ENCODE measurements at regions not wholly inside any gene's neighbourhood (a gene's known extent, or its start where the extent isn't known, plus 50 kb on each side); places are given as distances from the start of the nearest gene placed in this dataset.

DNA sequence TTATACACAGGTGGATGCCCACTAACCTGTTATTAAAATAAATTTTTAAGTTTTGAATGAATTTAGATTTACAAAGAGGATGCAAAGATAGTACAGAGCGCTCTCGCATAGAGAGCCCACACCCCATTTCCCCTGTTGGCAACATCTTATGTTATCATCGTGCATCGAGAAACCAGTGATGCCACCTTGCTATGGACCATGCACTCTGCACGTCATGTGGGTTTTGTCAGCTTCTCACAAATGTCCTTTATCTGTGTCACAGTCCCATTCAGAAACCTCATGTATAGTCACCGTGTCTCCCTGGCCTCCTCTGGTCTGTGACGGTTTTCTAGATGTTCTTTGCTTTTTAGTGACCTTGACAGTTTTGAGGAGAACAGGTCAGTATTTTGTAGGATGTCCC lies 60.0 kb downstream of the ING1 start:
- DNase-seq (ENCODE audit: low spot score), result no peak

DNA sequence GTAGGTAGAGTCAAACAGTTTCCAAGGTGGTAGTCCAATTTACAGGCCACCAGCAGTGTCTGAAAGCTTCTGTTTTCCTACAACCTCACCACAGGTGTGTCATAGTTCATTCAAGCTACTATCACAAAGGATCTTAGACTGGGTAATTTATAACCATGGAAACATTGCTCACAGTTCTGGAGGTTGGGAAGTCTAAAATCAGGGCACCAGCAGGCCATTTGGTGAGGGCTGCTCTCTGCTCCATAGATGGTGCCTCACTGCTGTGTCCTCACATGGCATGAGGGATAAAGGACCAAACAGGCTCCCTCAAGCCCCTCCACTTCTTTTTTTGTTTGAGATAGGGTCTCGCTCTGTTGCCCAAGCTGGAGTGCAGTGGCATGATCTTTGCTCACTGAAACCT lies 60.6 kb downstream of the ING1 start:
- DNase-seq (ENCODE audit: low spot score), result no peak

DNA sequence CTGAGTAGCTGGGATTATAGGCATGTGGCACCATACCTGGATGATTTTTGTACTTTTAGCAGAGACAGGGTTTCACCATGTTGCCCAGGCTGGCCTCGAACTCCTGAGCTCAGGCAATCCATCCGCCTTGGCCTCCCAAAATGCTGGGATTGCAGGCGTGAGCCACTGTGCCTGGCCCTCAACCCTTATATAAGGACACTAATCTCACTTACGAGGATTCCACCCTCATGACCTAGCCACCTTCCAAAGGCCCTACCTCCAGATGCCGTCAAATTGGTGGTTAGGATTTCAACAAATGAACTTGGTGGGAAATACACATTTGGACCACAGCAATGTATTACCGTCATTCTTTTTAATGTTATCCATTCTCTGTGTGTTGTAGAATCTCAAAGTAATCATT lies 61.0 kb downstream of the ING1 start:
- no peak for DNase-seq (ENCODE audit: low spot score)

DNA sequence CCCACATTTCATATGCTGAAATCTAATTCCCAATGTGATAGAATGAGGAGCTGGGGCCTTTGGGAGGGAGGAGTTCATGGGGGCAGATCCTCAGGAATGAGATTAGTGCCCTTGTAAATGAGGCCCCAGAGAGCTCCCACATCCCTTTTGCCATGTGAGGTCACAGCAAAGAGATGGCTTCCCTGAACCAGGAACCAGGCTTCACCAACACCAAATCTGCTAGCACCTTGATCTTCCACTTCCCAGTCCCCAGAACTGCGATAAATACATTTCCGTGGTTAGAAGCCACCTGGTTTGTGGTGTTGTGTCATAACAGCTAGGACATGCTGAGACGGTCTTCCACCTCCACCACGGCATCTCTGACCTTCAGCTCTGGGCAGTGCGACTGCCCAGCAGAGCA lies 62.1 kb downstream of the ING1 start:
- DNase-seq (ENCODE audit: low spot score), result no peak

DNA sequence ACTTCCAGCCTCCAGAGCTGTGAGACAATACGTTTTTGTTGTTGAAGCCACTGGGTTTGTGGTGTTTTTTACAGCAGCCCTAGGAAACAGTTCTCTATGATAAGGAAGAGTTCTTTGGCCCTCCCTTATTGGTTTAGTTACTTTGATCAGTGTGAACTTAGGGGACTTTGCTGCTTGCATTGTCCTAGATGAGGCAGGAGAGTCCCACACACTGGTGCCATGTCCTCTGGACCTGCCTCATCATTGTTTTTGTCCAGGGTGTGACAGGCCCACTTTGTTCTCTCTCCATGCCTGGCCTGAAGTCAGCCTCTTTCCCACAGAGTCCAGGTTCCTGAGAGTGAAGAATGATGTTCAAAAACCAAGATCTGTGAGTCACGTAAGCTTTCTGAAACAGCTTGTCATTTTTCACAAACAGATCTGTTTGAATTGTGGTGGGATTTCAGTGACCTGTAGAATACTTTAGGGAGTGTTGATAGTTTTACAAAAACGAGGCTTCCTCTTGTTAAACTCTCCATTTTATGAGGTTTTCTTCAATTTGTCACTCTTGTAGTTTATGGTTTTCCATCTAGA lies 63.8 kb downstream of the ING1 start:
- DNase-seq (ENCODE audit: low spot score), result no peak

DNA sequence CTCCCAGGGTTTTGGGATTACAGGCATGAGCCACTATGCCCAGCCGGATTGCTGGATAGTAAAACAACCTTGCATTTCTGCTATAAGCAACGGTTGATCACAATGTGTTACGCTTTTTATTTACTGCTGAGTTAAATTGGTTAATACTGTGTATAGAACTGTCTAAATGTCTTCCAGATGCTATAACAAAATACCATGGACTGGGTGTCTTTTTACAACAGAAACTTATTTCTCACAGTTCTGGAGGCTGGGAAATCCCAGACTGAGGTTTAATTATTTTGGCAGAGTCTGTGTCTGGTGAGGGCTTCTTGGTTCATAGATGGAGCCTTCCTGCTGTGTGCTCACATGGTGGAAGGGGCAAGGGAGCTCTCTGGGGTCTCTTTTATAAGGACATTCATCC lies 65.5 kb downstream of the ING1 start:
- no peak for DNase-seq (ENCODE audit: low spot score)

DNA sequence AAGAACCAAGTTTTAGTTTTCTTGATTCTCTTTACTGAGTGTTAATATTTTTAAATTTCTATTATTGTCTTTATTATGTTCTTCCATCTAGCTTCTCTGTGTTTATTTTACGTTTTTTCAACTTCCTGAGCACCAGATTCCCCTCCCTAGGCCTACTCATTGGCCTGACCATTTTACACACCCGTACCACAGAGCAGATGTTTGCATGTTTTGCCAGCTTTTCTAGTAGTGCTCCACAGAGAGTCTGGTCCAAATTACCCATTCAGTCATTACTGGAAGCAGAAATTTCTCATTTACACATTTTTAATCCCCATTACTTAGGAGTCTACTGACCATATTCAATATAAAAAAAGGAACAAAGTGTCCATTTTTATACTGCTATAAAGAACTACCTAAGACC lies 66.9 kb downstream of the ING1 start:
- DNase-seq (ENCODE audit: low spot score), result no peak

DNA sequence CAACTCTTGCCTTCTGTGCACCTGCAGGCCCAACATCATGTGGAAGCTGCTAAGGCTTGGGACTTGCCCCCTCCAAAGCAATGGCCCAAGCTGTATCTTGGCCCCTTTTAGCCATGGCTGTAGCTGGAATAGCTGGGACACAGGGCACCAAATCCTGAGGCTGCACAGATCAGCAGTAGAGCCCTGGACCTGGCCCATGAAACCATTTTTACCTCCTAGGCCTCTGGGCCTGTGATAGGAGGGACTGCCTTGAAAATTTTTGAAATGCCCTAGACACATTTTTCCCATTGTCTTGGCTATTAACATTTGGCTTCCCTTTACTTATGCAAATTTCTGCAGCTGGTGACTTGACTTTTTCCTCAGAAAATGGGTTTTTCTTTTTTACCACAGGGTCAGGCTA lies 68.7 kb downstream of the ING1 start:
- no peak for DNase-seq (ENCODE audit: low spot score)

DNA sequence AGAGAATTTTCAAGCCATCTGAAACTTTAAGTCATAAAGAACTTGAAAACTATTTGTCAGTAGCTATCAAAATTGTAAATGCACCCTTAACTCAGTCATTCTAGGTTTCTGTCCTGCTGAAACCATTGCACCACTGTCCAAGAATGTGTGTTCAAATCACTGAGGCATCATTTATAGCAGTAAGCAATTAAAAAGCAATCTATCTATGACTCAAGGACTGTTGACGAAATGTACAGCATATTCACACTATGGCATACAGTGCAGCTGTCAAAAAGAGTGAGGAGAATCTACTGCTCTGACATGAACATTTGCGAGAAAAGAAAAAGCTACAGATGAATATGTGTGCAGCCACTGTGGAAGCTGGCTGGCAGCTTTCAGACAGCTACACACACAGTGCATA lies 71.2 kb downstream of the ING1 start:
- DNase-seq (ENCODE audit: low spot score), result no peak

DNA sequence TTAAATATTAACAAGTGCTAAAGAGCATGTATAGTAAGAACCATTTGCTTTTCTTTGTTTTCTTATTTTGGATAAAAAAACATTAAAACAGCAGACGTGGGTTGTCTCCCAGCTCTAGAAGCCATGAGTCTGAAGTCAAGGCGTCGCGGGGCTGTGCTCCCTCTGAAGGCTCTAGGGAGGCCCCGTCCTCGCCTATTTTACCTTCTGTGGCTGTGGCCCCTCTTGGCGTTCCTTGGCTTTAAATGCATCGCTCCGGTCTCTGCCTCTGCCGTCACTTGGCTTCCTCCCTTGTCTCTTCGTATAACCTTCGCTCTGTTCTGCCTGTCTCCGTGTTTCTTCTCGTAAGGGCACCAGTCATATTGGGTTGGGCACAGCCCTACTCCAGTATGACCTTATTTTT lies 75.3 kb downstream of the ING1 start:
- no peak for DNase-seq (ENCODE audit: low spot score)

DNA sequence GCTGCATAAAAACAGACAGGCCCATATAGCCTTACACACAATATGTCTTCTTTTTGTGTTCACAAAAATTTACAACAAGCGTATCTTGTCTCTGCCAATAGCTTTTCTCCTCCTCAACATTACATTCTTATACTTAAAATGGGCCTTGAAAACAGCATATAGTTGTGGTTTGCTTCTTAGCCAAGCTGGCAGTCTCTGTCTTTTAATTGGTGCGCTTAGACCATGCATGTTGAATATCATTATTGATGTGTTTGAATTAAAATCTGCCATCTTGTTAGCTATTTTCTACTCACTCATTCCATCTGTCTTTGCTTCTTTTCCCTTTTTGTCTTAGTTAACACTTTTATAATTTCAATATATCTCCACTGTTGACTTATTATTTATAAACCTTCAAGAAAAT lies 76.4 kb downstream of the ING1 start:
- DNase-seq (ENCODE audit: low spot score), result no peak

DNA sequence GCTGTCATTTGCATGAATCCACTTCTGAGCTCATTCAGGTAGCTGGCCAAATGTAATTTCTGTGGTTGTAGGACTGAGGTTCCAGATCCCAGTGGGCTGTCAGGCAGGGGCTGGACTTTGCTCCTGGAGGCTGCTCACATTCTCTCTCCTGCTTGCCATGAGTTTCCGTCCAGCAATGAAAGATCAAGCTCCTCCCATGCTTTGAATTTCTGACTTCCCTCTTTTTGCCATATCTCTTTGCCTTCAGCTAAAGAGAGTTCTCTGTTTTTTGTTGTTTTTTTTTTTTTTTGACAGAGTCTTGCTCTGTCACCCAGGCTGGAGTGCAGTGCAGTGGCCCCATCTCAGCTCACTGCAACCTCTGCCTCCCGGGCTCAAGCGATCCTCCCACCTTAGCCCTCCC lies 76.9 kb downstream of the ING1 start:
- no peak for DNase-seq (ENCODE audit: low spot score)

DNA sequence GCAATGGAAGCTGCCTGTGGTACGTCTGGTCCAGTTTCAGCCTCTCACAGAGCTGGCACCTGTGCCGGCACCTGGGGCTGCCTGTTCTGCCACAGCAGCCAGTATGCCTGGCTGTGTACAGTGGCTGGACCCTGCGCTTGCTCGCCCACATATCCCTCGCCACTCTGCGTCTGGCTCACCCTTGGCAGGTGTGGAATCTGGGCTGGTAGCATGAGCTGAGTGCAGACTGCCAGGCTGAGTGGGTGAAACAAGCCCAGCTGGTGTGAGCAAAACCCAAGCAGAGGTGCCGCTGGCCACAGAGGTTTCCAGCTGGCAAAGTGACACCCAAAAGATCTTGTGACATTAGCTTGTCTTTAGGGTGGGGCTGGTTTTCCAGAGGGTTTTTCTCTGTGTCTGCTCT lies 80.7 kb downstream of the ING1 start:
- DNase-seq (ENCODE audit: low spot score), result no peak

DNA sequence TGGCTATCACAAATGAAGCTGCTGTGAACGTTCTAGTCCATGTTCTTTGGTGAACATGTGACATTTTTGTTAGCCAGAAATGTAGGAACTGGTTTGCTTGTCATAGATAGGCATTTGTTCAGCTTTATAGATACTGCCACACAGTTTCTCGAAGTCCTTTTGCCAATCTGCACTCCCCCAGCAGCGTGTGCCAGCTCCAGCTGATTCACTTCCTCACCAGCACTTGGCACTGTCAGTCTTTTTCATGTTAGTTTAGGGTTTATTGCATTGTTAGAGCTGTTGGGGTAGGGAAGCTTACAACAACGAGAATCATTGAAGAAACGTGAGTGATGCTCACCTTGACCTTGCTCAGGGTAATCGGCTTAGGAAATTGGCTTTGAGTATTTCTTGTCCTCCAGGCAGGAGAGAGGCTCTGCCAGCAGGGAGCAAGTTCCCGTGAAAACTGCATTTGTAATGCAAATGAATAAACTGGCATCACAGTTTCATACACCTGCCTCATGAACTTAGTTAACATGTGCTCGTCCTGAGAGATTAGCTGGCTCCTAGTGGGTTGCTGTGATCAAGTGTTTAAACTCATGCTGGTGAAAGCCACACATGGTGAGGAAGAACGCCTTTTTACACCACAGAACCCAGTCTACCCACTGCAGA lies 83.9 kb downstream of the ING1 start:
- DNase-seq (ENCODE audit: low spot score), result no peak

DNA sequence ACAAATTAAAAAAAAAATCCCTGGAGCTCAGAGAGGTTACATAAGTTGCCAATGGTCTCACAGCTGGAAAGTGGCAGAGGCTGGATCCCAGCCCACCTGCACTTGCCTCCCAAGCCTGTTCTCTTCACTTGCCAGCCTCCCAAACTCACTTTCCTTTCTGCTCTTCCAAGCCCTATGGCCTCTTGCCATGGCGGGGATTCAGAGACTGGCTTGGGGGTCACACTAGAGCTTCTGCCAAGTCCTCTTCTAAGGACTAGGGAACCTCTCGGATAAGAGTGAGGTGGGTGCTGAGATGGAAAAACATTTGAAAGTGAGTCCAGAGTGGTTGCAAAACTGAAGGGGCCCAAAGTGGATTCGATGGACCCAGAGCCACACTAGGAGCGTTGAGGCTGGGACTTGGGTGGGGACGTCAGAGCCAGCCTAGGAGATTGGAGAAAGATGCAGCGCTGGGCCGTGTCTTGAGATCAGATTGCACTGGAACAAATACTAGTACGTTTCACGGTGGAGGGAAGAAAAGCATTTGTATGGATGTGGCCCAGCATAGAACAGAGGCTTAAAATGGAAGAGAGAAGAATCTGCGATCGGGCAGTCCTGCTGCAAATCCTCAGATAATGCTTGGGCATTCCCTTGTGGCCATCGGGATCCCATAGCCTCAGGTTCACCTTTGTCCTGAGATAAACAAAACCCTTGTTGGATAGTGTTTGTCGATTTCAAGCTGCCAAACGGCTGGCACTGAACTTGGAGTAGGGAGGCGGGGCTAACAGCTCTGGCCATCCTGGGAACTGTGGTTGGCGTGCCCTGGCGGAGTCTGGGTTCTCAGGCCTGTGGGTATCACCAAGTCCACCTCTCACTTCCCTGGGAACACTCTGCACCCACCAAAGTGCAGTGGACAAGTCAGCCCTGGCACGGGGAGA lies 84.8 kb downstream of the ING1 start:
- no peak for DNase-seq (ENCODE audit: low spot score)

DNA sequence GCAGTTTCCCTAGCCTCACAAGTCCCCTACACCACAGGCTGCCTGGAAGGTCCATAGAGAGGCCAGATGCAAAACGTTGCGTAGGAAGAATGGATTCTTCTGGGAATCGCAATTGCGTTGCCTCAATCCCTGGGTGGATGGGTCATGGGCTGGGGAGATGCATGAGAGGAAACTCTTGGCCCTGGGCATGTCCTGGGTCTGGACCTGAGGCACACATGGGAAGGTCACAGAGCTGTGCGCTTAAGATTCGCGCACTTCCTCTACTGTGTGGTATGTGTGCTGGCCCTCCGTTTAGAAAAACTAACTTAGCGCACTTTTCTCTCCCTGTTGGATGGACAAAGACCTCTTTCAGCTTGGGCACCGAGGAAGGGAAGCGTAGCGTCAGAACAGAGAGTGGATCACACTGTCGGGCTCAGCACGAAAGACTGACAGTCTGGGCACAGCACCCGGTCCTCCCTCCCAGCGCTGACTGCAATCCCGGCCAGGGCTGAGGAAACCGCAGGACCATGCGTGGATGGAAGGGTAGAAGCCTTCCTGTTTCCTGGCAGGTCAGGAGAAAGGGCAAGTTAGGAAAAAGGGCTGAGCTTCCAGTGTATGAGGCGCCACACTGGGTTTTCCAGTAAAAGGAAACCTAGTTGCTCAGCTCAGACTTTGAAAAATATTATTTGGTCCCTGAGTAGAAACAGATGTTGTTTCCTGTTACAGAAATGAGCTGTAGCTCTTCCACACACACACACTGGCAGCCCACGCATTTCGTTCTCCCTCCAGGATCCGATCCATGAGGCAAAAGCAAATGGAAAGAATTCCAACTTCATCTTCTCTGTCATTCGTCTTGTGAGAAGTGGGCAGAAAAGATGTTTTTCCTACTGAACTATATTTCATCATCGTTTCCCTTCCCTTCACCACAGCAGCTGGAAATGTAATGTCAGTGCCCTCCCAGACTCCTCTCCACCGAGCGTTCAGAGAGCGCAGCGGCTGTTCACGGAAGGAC lies 86.0 kb downstream of the ING1 start:
- DNase-seq (ENCODE audit: low spot score), result no peak

DNA sequence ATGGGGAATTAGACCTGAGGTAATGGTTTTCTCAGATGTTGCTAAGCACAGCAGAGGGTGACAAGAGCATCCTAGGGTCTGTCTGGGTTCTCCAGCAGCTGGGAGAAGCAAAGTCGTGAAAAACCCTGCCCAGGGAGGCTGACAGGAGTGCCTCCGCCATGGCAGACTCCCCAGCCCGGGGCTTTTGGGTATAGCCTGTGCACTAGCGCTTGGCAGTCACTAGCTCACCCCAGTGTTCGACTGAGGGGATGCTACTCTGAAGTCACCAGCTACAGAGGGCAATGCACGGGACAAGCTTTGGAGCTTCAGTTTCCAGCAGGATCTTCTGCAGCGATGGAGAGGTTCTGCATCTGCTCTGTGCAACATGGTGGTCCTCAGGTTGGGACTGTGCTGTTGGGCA lies 87.5 kb downstream of the ING1 start:
- DNase-seq (ENCODE audit: low spot score), result no peak

DNA sequence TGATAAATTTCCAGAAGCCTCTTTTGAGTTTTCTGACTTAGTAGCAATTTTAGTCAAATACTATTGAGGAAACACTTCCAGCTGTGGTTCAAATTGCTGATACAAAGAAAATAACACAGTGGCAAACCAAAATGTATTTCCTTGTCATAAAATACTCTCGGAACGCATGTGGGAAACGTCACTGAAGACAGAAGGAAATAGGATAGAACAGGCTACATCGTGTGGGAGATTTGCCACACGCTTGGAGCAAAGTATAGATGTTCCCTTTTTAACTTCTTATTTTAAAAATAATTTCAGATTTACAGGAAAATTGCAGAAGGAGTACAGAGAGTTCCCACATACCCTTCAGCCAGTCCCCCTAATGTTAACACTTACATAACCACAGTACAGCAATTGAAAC lies 88.8 kb downstream of the ING1 start:
- no peak for DNase-seq (ENCODE audit: low spot score)

DNA sequence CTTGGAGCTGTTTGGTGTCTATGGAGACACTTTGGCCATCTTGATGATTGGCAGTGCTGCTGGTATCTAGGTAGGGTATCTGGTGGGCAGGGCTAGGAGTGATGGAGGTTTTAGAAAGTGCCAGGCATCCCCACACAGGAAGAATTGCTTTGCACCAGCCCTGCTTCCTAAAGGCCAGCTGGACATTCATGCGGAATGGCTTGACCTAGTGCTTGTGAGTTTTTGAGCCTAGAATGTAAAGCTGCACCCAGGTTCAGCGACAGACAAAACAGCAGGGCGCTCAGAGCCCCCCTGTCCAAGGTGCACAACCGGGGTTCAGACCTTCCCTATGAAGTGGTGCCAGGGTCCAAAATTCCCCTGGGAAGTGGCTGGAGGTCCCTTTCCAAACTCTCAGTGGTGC lies 93.1 kb downstream of the ING1 start:
- DNase-seq (ENCODE audit: low spot score), result no peak

DNA sequence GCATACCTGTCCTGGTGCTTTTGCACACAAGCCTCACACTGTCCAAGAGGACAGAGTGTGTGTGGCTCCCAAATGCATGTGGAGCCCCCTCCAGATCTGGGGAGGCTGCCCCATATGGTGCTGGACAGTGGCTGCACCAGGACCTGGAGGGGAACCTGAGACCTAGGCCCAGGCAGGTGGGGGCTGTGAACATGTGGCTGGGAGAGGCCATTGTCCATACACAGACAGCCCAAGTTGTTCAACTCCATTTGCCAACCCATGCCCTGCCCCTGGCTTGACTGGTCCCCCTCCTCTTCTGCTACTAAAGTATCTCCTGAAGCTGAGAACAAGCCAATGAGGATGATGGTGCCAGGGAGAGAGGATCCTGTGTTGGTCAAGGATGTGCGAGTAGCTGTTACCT lies 94.0 kb downstream of the ING1 start:
- DNase-seq (ENCODE audit: low spot score), result no peak

DNA sequence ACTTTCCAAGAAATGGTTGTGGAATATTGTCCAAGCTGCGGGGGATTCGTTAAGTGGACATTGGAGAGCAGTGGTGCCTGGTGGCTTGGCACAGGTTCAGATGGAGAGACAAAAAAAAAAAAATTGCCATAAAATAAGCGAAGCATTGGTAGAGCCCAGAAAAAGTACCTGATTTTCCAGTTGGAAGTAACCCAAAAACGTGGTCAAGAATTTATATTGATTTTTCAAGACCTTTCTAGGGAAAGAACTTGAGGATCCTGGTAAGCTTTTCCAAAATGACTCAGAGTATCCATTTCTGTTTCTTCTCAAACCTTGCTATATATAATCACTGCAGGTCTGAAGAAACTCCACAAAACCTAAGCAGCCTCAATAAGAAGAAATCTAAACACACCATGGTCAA lies 94.6 kb downstream of the ING1 start:
- no peak for DNase-seq (ENCODE audit: low spot score)
